DOHH2 (cell line): ENCODE measurements at regions not wholly inside any gene's neighbourhood (a gene's known extent, or its start where the extent isn't known, plus 50 kb on each side); places are given as distances from the start of the nearest gene placed in this dataset.

ENCODE experiments used
- H3F3A ChIP-seq: fragments of 200-600 bp; sonication (generic), shearing (Covaris generic); 2 replicates; pipeline ENCODE4 v1.6.0; 2016; ENCODE audit warnings: antibody characterized with exemption, mild to moderate bottlenecking; ENCODE audit not compliant: control insufficient read depth, insufficient read depth
- H3K27ac ChIP-seq: fragments of 200-600 bp; sonication (generic); 2 replicates; pipeline ENCODE4 v1.5.1; 2014; ENCODE audit warnings: low read depth, mild to moderate bottlenecking, low read length, moderate library complexity
- H3K27me3 ChIP-seq: fragments of 200-600 bp; sonication (generic); 2 replicates; pipeline ENCODE4 v1.6.1; 2014; ENCODE audit warnings: mild to moderate bottlenecking, low read length, mixed read lengths; ENCODE audit not compliant: control insufficient read depth
- H3K36me3 ChIP-seq: fragments of 200-600 bp; sonication (generic); 2 replicates; pipeline ENCODE4 v1.6.1; 2014; ENCODE audit warnings: mild to moderate bottlenecking, low read length, moderate library complexity, mixed read lengths; ENCODE audit not compliant: control insufficient read depth
- H3K4me1 ChIP-seq: fragments of 200-600 bp; sonication (generic); 2 replicates; pipeline ENCODE4 v1.6.1; 2014; ENCODE audit warnings: mild to moderate bottlenecking, low read length, mixed read lengths; ENCODE audit not compliant: control insufficient read depth
- H3K4me2 ChIP-seq: fragments of 200-600 bp; sonication (generic); 2 replicates; pipeline ENCODE4 v1.6.0; 2014; ENCODE audit warnings: mild to moderate bottlenecking, low read length, moderate library complexity
- H3K4me3 ChIP-seq: fragments of 200-600 bp; sonication (generic); 2 replicates; pipeline ENCODE4 v1.5.1; 2014; ENCODE audit warnings: mild to moderate bottlenecking, low read length, mixed read lengths
- H3K79me2 ChIP-seq: fragments of 200-600 bp; sonication (generic); 2 replicates; pipeline ENCODE4 v1.6.1; 2014; ENCODE audit warnings: mild to moderate bottlenecking, low read length, mixed read lengths; ENCODE audit not compliant: control insufficient read depth
- H3K9me2 ChIP-seq: fragments of 200-600 bp; sonication (generic); replicated peaks from 2 replicates; pipeline ENCODE4 v1.6.1; 2014; ENCODE audit warnings: mild to moderate bottlenecking, low read length, mixed read lengths; ENCODE audit not compliant: control insufficient read depth
- H3K9me3 ChIP-seq: fragments of 200-600 bp; sonication (generic); 2 replicates; pipeline ENCODE4 v1.6.1; 2014; ENCODE audit warnings: antibody characterized with exemption, low read length, mixed read lengths; ENCODE audit not compliant: control insufficient read depth, insufficient read depth
- H4K20me1 ChIP-seq: fragments of 200-600 bp; sonication (generic); 2 replicates; pipeline ENCODE4 v1.6.0; 2014; ENCODE audit warnings: low read depth, mild to moderate bottlenecking, antibody characterized with exemption, low read length, moderate library complexity; ENCODE audit not compliant: control insufficient read depth, insufficient read depth
- CTCF ChIP-seq: fragments of 200-600 bp; sonication (generic); IDR thresholded peaks from one replicate; pipeline ENCODE4 v1.5.1; 2014; ENCODE audit warnings: antibody characterized with exemption, mild to moderate bottlenecking, low read depth, low read length; ENCODE audit not compliant: poor library complexity, severe bottlenecking
- EZH2phosphoT487 ChIP-seq: fragments of 200-600 bp; sonication (generic); IDR thresholded peaks from 2 replicates; pipeline ENCODE4 v1.6.1; 2017; ENCODE audit warnings: borderline replicate concordance, mild to moderate bottlenecking, antibody characterized with exemption, low read length, moderate library complexity, mixed read lengths

GRCh38 chr12:107267604-107268003, 174.3 kb upstream of the CRY1 start:
- no peaks in the 10 kb centered on the region for H3F3A ChIP-seq
- H3K79me2 ChIP-seq: no peaks in the 10 kb centered on the region
- H3K4me2 ChIP-seq: no peak overlapping the region
- no peaks in the 10 kb centered on the region for H3K9me2 ChIP-seq
- no peak overlapping the region for H3K27ac ChIP-seq
- no peaks in the 10 kb centered on the region for H3K36me3 ChIP-seq
- H4K20me1 ChIP-seq: no peaks in the 10 kb centered on the region
- no peak overlapping the region for H3K4me3 ChIP-seq
- H3K9me3 ChIP-seq: no peaks in the 10 kb centered on the region
- H3K4me1 ChIP-seq: no peaks in the 10 kb centered on the region
- peaks cover 2% of the 10 kb centered on the region for H3K27me3 ChIP-seq
- no peak for TF ChIP-seq EZH2phosphoT487
- no peak for TF ChIP-seq CTCF

- no peaks in the 10 kb centered on the region for H3K79me2 ChIP-seq
- no peak for TF ChIP-seq EZH2phosphoT487
- no peak for TF ChIP-seq CTCF
- H3K4me1 ChIP-seq: no peaks in the 10 kb centered on the region
- peaks cover 2% of the 10 kb centered on the region for H3K27me3 ChIP-seq
- H3K4me2 ChIP-seq: no peak overlapping the region
- H4K20me1 ChIP-seq: no peaks in the 10 kb centered on the region
- no peak overlapping the region for H3K27ac ChIP-seq
- no peak overlapping the region for H3K4me3 ChIP-seq
- no peaks in the 10 kb centered on the region for H3K9me2 ChIP-seq
- no peaks in the 10 kb centered on the region for H3F3A ChIP-seq
- no peaks in the 10 kb centered on the region for H3K9me3 ChIP-seq
- H3K36me3 ChIP-seq: no peaks in the 10 kb centered on the region
Observed at GRCh38 chr12:107271523-107271922, 178.2 kb upstream of the CRY1 start.

GRCh38 chr12:107275530-107275929, 182.2 kb upstream of the CRY1 start:
- H3F3A ChIP-seq: no peaks in the 10 kb centered on the region
- H3K9me3 ChIP-seq: no peaks in the 10 kb centered on the region
- no peaks in the 10 kb centered on the region for H3K27me3 ChIP-seq
- no peaks in the 10 kb centered on the region for H3K9me2 ChIP-seq
- TF ChIP-seq CTCF (no peak), EZH2phosphoT487 (no peak)
- no peaks in the 10 kb centered on the region for H3K4me1 ChIP-seq
- H3K4me2 ChIP-seq: no peak overlapping the region
- H3K36me3 ChIP-seq: no peaks in the 10 kb centered on the region
- H3K4me3 ChIP-seq: no peak overlapping the region
- H4K20me1 ChIP-seq: no peaks in the 10 kb centered on the region
- H3K79me2 ChIP-seq: no peaks in the 10 kb centered on the region
- H3K27ac ChIP-seq: no peak overlapping the region

- Histone ChIP-seq H3K9me3 (no peaks in the 10 kb centered on the region), H3K9me2 (no peaks in the 10 kb centered on the region), H3K4me3 (no peak overlapping the region), H3K79me2 (no peaks in the 10 kb centered on the region), H3K27me3 (no peaks in the 10 kb centered on the region), H3K4me2 (no peak overlapping the region), H3K36me3 (no peaks in the 10 kb centered on the region), H3K27ac (no peak overlapping the region), H3K4me1 (no peaks in the 10 kb centered on the region), H3F3A (no peaks in the 10 kb centered on the region), H4K20me1 (no peaks in the 10 kb centered on the region)
- no peak for TF ChIP-seq CTCF
- no peak for TF ChIP-seq EZH2phosphoT487
Observed at GRCh38 chr12:107277855-107278254, 184.5 kb upstream of the CRY1 start.
